ENCODE measurements at regions not wholly inside any gene's neighbourhood (a gene's known extent, or its start where the extent isn't known, plus 50 kb on each side); places are given as distances from the start of the nearest gene placed in this dataset.

- TF ChIP-seq CTCF (IDR thresholded peaks at IDR 0.05; ENCODE audit: insufficient read depth, low read length, poor library complexity, severe bottlenecking) (no peak), EZH2phosphoT487 (conservative IDR thresholded peaks at IDR 0.05; ENCODE audit: low read length) (no peak)
Measured at GRCh38 chr17:55577687-55578086, 66.4 kb upstream of the SMIM36 start.

Data from SU-DHL-6 (cell line).